NB4 (cell line): ENCODE measurements at regions not wholly inside any gene's neighbourhood (a gene's known extent, or its start where the extent isn't known, plus 50 kb on each side); places are given as distances from the start of the nearest gene placed in this dataset.
"Not testable (repeated sequence)": the region's sequence is repeated elsewhere in the genome, so short reads cannot be mapped to it uniquely, and the experiment has no call there.

Experiments used
- CTCF ChIP-seq: IDR thresholded peaks from one replicate; pipeline ENCODE4 v1.5.1; 2012; ENCODE audit warnings: low read depth, low read length
- POLR2A ChIP-seq: IDR thresholded peaks from 2 replicates; pipeline ENCODE4 v1.6.1; 2011; ENCODE audit warnings: mild to moderate bottlenecking; ENCODE audit not compliant: insufficient read length; ENCODE audit errors: extremely low read depth

GRCh38 chr1:220942914-220943313 lies 63.7 kb downstream of the HLX start:
- TF ChIP-seq POLR2A, CTCF: not testable (repeated sequence)
